HG03565 (cell line): ENCODE measurements at regions not wholly inside any gene's neighbourhood (a gene's known extent, or its start where the extent isn't known, plus 50 kb on each side); places are given as distances from the start of the nearest gene placed in this dataset.
"Not testable (repeated sequence)": the region's sequence is repeated elsewhere in the genome, so short reads cannot be mapped to it uniquely, and the experiment has no call there.

Source experiments
- ATAC-seq: cut with Tn5 transposase; IDR thresholded peaks from one replicate; pipeline ENCODE4 v1.9.1; 2021; ENCODE audit warnings: mild to moderate bottlenecking, moderate library complexity; ENCODE audit not compliant: unreplicated experiment

DNA sequence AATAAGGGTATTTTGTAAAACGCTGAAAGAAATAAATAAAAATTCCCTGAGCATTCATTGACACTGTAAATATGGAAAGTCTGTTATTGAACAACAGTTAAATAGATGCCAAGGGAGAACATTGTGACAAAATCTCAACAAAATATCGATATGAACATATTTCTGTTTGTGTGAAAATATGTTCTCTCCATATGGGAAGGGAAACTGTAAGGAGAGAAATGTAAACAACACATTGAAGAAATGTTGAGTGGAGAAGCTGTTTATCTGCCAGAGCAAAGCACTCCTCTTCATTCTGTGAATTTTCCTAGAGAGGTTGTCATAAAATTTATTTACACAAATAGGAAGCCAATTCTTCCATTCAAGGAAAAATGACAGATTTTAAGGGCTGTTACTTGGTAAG is 57.1 kb upstream of the EOMES start:
- ATAC-seq = no peak

GRCh38 chr3:27789420-27789819 is 67.3 kb upstream of the EOMES start:
- no peak for ATAC-seq

DNA sequence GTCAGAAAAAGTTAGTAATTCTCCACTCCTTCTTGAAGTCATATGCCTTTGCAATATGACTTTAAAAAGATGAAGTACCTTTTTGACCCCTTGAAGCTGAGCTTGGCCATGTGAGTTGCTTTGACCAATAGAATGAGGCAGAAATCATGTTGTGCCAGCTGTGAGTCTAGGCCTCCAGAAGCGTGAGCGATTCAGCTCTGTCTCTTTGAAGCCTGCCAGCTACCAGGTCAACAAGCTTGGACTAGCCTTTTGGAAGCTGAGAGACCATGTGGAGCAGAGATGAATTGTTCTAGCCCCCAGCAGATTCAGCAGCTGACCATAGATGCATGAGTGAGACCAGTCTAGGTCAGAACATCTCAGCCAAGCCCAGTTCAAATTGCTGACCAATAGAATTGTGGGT is 69.8 kb upstream of the EOMES start:
- no peak for ATAC-seq

DNA sequence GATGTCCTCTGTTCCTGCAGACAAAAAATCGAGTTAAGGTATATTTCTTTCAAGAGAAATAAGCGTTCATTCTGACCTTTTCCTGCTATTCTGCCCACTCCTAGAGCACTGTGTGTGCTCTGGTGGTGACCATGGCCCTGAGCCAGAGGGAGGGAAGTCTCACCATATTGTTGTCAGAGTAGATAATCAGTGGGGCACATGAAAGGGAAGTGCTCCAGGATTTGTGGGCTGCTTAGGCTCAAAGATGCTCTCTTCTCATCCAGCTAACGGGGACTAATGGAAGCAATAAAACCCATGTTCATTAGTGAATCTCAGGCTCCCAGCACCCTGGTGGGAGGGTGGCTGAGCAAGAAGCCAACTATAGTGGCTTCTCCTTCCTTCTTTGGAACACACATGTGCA is 70.7 kb upstream of the EOMES start:
- no peak for ATAC-seq

GRCh38 chr3:27794211-27794610 is 72.1 kb upstream of the EOMES start:
- no peak for ATAC-seq

DNA sequence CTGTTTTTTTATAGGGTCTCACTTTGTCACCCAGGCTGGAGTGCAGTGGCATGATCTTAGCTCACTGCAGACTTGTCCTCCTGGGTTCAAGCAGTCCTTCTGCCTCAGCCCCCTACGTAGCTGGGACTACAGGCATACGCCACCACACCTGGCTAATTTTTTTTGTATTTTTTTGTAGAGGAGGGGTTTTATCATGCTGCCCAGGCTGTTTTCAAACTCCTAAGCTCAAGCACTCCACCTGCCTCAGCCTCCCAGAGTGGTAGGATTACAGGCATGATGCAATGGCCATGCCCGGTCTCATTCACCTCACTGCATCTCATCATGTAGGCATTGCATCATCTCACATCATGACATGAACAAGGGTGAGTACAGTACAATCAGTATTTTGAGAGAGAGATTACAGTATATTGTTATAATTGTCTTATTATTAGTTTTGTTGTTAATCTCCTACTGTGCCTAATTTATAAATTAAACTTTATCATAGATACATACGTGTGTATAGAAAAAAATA is 74.3 kb upstream of the EOMES start:
- no peak for ATAC-seq

- no peak for ATAC-seq
Observed at GRCh38 chr3:27797773-27798172, 75.7 kb upstream of the EOMES start.

DNA sequence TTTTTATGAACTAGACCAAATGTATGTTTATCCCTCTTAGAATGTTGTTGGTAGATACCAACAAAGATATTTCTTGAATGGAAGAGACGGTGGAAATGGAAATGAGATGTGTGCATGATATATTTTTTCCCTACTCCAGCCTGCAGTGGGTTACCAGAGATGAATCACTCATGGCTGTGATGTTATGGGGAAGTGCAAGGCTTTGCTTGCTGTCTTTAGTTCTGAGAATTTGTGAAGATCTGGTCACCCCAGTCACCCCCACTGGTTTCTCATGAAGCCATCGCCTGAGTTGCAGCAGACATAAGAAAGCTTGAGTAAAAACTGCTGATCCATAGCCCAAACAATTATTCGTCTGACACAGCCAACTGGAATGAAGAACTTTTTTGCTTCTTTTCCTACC is 78.1 kb upstream of the EOMES start:
- ATAC-seq = no peak

DNA sequence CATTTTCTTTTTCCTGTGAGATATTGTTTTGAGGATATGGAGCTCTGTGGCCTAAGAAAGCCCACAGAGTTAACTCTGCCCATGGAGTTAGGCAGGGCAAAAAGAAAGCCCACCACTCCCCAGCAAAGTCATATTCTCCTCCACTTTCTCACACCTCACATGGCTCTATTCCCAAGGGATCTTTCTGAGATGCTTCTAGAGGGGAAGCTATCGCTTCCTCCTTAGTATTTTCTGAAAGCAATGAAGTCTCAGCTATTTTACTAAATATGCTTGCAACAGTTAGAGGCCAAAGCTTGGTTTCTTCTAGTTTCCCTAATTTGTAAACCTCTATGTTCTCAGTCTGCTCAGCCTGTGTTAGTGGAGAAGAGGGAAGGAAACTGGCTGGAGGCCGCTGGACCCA is 80.3 kb upstream of the EOMES start:
- ATAC-seq = no peak

GRCh38 chr3:27802849-27803248 is 80.7 kb upstream of the EOMES start:
- no peak for ATAC-seq

DNA sequence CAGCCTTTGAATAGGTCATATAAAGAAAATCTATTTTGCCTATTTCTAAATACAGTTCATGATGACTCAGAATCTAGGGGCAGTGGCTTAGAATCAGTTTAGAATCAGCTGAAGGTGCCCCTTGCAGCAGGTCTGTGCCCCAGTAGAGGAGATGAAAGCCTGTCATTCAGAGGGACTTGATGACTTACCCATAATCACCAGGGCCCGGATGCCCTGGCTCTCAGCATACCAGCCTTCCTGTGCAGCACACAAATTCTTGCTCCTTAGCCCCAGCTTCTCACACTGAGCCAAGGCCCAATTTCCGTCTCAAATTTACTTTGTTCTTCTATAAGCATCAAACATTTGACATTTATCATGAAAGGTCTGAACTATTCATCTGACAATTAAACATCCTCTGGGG is 83.2 kb upstream of the EOMES start:
- ATAC-seq = no peak

DNA sequence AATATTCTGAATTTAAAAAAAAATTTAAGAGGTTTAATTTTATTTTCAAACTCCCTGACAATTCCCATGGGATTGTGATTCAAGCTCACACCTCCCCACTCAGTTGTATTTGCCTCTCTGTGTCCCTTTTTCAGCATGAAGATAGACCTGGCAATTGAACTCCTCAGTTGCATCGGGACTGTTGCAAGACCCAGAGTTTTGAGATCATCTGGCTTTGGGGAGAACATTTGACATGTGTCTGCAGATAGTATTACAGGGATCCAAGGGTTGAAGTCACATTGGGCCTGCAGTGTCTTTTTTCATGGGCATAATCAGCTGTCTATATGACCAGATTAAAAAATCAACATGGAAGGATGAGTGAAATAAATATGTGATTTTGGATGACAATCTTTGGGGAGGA is 91.1 kb upstream of the EOMES start:
- no peak for ATAC-seq

DNA sequence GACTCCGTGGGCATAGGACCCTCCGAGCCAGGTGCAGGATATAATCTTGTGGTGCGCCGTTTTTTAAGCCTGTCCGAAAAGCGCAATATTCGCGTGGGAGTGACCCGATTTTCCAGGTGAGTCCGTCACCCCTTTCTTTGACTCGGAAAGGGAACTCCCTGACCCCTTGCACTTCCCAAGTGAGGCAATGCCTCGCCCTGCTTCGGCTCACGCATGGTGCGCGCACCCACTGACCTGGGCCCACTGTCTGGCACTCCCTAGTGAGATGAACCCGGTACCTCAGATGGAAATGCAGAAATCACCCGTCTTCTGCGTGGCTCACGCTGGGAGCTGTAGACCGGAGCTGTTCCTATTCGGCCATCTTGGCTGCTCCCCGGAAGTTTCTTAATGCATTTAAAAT is 99.5 kb upstream of the EOMES start:
- ATAC-seq = not testable (repeated sequence)

DNA sequence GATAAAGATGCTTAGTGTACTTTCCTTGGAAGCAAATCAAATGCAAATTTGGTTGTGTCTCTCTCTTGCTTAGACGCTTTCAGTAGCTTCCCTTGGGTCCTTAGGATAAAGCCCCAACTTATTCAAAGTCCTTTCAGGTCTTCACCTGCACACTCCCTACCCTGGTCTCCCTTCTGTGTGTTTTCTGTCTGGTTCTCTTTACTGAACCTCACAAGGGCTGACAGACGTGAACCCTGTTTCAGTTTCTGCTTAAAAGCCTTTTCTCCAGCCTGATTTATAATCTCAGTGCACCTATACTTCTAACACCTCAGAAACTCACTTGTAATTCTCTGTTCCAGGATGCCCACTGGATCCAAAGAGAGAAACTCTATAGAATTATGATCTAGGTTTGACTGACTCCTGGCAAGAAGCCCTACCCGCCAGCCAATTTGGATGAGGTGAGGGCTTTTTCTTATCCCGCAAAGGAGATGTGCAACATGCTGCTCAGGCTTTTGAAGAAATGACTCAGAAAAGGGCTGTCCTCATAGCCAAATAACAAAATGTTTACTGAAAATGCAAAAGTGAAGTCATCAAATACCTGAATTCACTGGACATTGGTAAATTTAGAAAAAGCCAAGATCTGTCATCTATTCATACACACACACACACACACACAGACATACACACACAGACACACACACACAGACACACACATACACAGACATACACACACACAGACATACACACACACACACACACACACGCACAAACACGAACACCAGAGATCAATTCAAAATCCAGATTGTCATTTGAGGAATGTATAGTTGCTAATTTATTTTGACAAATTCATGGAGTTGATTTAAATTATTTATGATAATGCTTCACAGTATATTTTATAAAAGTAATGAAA is 102.4 kb upstream of the EOMES start:
- no peak for ATAC-seq

- ATAC-seq = no peak
Observed at GRCh38 chr3:27826448-27826847, 104.3 kb upstream of the EOMES start.

- ATAC-seq = no peak
Observed at GRCh38 chr3:27827041-27827440, 104.9 kb upstream of the EOMES start.

DNA sequence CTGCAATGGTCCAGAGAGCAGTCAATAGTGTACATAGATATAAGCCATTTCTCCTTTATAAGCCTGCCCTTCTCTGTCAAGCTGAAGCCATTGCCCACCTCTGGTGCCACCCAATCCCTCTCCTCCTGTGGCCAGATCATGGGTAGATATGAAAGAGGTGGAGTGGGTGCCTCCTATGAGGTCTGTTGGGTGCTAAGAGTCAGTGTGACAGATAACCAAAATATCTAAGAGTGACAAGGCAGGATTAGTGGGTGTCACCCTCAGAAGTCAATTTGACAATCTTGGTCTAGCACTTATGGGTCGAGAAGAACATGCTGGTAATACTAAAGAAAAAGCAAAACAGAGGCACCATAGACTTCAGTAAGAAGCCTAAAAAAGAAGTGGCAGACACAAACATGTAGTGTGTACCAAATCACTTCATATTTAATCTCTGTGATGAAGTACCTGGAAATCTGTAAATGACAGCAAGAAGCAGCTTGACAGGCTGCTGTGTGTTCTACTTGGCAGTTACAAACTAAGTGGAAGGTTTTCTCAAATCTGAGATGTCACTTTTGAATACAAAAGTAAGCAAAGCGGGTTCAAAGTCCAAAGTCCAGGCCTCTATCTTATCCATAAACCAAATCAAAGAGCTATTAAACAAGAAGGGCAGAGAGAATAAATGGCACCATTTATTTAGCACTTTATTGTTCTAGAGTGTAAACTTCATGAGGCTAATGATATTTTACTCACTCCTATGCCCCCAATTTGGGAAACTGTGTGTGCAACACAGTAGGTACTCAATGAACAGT is 118.9 kb upstream of the EOMES start:
- no peak for ATAC-seq

- ATAC-seq = no peak
Observed at GRCh38 chr3:27844052-27844675, 122.0 kb upstream of the EOMES start.

- no peak for ATAC-seq
Observed at GRCh38 chr3:27847697-27848096, 125.6 kb upstream of the EOMES start.

GRCh38 chr3:27848826-27849225 is 126.7 kb upstream of the EOMES start:
- no peak for ATAC-seq

DNA sequence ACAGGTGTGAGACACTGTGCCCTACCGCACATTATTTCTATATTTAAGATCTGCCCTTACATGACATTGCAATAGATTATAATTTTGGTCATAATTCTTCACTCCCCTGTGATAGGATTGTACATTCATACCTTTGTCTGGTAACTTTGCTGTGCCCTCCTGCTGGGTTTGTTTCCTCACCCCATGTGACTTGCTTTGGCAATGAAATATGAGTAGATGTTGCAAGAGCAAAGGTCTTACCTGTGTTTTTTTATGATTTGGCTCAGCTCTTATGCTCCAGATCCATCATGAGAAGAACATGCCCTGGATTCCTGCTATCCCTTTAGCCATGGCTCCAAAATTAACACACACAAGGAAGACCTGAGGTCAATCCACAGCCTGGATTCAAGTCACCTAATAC is 137.7 kb upstream of the EOMES start:
- ATAC-seq = no peak
